Liver (tissue), 8 donors: ENCODE measurements at regions not wholly inside any gene's neighbourhood (a gene's known extent, or its start where the extent isn't known, plus 50 kb on each side); places are given as distances from the start of the nearest gene placed in this dataset.

Experiments used
- DNase-seq: peaks from one replicate; pipeline ENCODE4 v3.0.0-alpha.2; 2017; ENCODE audit warnings: low spot score
- H3K27ac ChIP-seq, 2 donors: one replicate each; pipeline ENCODE4 v1.7.0; 2013; ENCODE audit warnings: inconsistent platforms in 2 of 2, low read length in 2 of 2, control low read depth in 1 of 2, low read depth in 1 of 2, mild to moderate bottlenecking in 1 of 2
- H3K27me3 ChIP-seq, 4 donors: one replicate each; pipeline versions ENCODE4 v1.6.1 to v1.7.0; 2013; ENCODE audit warnings: low read length in 3 of 4, inconsistent platforms in 1 of 4, mild to moderate bottlenecking in 1 of 4, moderate library complexity in 1 of 4; ENCODE audit not compliant: control insufficient read depth in 4 of 4, insufficient read depth in 4 of 4
- H3K36me3 ChIP-seq, 4 donors: one replicate each; pipeline versions ENCODE4 v1.6.1 to v1.7.0; 2013; ENCODE audit warnings: low read length in 3 of 4, mild to moderate bottlenecking in 3 of 4, low read depth in 1 of 4, moderate library complexity in 1 of 4; ENCODE audit not compliant: control insufficient read depth in 4 of 4, insufficient read depth in 3 of 4
- H3K4me1 ChIP-seq, 4 donors: one replicate each; pipeline versions ENCODE4 v1.6.1 to v1.7.0; 2013; ENCODE audit warnings: low read length in 3 of 4, mild to moderate bottlenecking in 3 of 4, moderate library complexity in 1 of 4; ENCODE audit not compliant: control insufficient read depth in 4 of 4, insufficient read depth in 4 of 4
- H3K4me3 ChIP-seq, 3 donors: one replicate each; pipeline versions ENCODE4 v1.6.1 to v1.7.0; 2013; ENCODE audit warnings: low read length in 3 of 3, control low read depth in 1 of 3, low read depth in 1 of 3, mild to moderate bottlenecking in 1 of 3
- H3K9ac ChIP-seq, 2 donors: one replicate each; pipeline ENCODE4 v1.7.0; 2013; ENCODE audit warnings: low read length in 2 of 2, mild to moderate bottlenecking in 2 of 2, moderate library complexity in 2 of 2, control low read depth in 1 of 2, low read depth in 1 of 2
- H3K9me3 ChIP-seq, 4 donors: one replicate each; pipeline versions ENCODE4 v1.6.1 to v1.7.0; 2013; ENCODE audit warnings: low read length in 3 of 4; ENCODE audit not compliant: control insufficient read depth in 4 of 4
- EGR1 ChIP-seq, 2 donors: IDR thresholded peaks; 2 replicates each; pipeline ENCODE4 v1.6.1; 2016 to 2018; ENCODE audit warnings: antibody characterized with exemption in 2 of 2, low read depth in 2 of 2
- FOXA1 ChIP-seq: IDR thresholded peaks from 2 replicates; pipeline ENCODE4 v1.6.1; 2016; ENCODE audit warnings: antibody characterized with exemption
- FOXA2 ChIP-seq: IDR thresholded peaks from 2 replicates; pipeline ENCODE4 v1.6.1; 2016; ENCODE audit warnings: antibody characterized with exemption
- GABPA ChIP-seq, 2 donors: IDR thresholded peaks in 1 of 2; conservative IDR thresholded peaks in 1 of 2; 2 replicates each; pipeline ENCODE4 v1.6.1; 2016; ENCODE audit warnings: antibody characterized with exemption in 2 of 2, mild to moderate bottlenecking in 1 of 2, moderate library complexity in 1 of 2
- HNF4A ChIP-seq, 2 donors: conservative IDR thresholded peaks; 2 replicates each; pipeline ENCODE4 v1.6.1; 2016; ENCODE audit warnings: antibody characterized with exemption in 2 of 2, mild to moderate bottlenecking in 2 of 2
- HNF4G ChIP-seq: IDR thresholded peaks from 2 replicates; pipeline ENCODE4 v1.6.1; 2016; ENCODE audit warnings: antibody characterized with exemption
- JUND ChIP-seq, 2 donors: IDR thresholded peaks; 2 replicates each; pipeline ENCODE4 v1.6.1; 2016; ENCODE audit warnings: antibody characterized with exemption in 2 of 2
- MAX ChIP-seq: IDR thresholded peaks from 2 replicates; pipeline ENCODE4 v1.6.1; 2016; ENCODE audit warnings: antibody characterized with exemption
- NR2F2 ChIP-seq: IDR thresholded peaks from 2 replicates; pipeline ENCODE4 v1.6.1; 2016; ENCODE audit warnings: antibody characterized with exemption
- RAD21 ChIP-seq, 2 donors: IDR thresholded peaks; 2 replicates each; pipeline ENCODE4 v1.6.1; 2016; ENCODE audit warnings: antibody characterized with exemption in 2 of 2, mild to moderate bottlenecking in 2 of 2
- RXRA ChIP-seq, 2 donors: IDR thresholded peaks; 2 replicates each; pipeline ENCODE4 v1.6.1; 2017 to 2018; ENCODE audit warnings: antibody characterized with exemption in 2 of 2, mild to moderate bottlenecking in 1 of 2
- SP1 ChIP-seq: IDR thresholded peaks from 2 replicates; pipeline ENCODE4 v1.6.1; 2018; ENCODE audit warnings: antibody characterized with exemption, mild to moderate bottlenecking
- TAF1 ChIP-seq: conservative IDR thresholded peaks from 2 replicates; pipeline ENCODE4 v1.6.1; 2016; ENCODE audit warnings: antibody characterized with exemption, mild to moderate bottlenecking
- YY1 ChIP-seq: IDR thresholded peaks from 2 replicates; pipeline ENCODE4 v1.6.1; 2016; ENCODE audit warnings: antibody characterized with exemption, mild to moderate bottlenecking
- ZBTB33 ChIP-seq: IDR thresholded peaks from 2 replicates; pipeline ENCODE4 v1.6.1; 2016; ENCODE audit warnings: antibody characterized with exemption
- WGBS: extraction: QIAGEN DNeasy Blood & Tissue Kit; methylation state at CpG from one replicate; pipeline ENCODE4 v1.1.7; 2013; 5-methylcytosine and 5-hydroxymethylcytosine counted together
- TF ChIP-seq, protein P1 (sequence below): IDR thresholded peaks from 2 replicates; pipeline ENCODE4 v1.6.1; 2016; ENCODE audit warnings: antibody characterized with exemption
- TF ChIP-seq, protein P2 (sequence below): fragments of 150-350 bp; IDR thresholded peaks from 2 replicates; pipeline ENCODE4 v1.5.1; 2017; ENCODE audit warnings: improper control_type of control experiment, low read depth, low read length; ENCODE audit not compliant: missing input control
- TF ChIP-seq, protein P3 (sequence below): IDR thresholded peaks from 2 replicates; pipeline ENCODE4 v1.6.1; 2016; ENCODE audit warnings: antibody characterized with exemption, mild to moderate bottlenecking
- donor health status: healthy.
- donor health status: healthy.
- donor health status: healthy.
- donor health status: healthy.
- donor health status: healthy.

DNA sequence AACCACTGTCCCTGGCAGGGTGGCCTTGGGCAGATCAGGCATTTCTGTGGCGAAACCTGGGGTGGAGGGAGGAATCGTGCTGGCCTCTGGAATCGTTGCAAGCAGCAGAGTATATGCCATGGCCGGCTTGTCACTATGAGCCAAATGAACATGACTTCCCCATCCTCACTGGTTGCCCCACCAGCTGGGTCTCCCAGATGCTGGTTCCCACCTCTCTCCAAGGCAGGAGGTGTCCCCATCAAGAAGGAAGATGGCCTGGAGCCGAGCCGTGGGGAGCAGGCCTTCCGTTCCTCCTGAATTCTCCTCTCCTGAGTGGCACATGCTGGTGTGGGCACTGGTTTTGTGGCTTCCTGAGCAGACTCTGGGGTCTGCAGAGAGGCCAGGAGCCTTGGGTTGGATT, 60.2 kb upstream of the ACTRT2 start:
- Histone ChIP-seq H3K36me3 (no peaks in the 10 kb centered on the region), H3K9ac (no peak overlapping the region), H3K4me3 (no peak overlapping the region), H3K27me3 (no peaks in the 10 kb centered on the region), H3K9me3 (peaks cover 3 to 9% (median 5%) of the 10 kb centered on the region in 4 donors), H3K4me1 (no peaks in the 10 kb centered on the region), H3K27ac (no peak overlapping the region)
- no peak for DNase-seq
- 90% methylated on average over 7 of the region's 7 CpGs for WGBS
- TF ChIP-seq ZBTB33 = no peak
- TF ChIP-seq SP1 = no peak
- no peak for TF ChIP-seq EGR1 (IDR thresholded peaks at IDR 0.05; ENCODE audit: low read depth in 2 of 2)
- no peak for TF ChIP-seq GABPA (IDR thresholded peaks at IDR 0.05 in 1 of 2, conservative IDR thresholded peaks at IDR 0.05 in 1 of 2)
- TF ChIP-seq NR2F2 = no peak
- TF ChIP-seq, protein P1, sequence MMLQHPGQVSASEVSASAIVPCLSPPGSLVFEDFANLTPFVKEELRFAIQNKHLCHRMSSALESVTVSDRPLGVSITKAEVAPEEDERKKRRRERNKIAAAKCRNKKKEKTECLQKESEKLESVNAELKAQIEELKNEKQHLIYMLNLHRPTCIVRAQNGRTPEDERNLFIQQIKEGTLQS = no peak
- TF ChIP-seq YY1 = no peak
- no peak for TF ChIP-seq RXRA (IDR thresholded peaks at IDR 0.05)
- no peak for TF ChIP-seq FOXA1
- no peak for TF ChIP-seq MAX

- no peak for DNase-seq
- WGBS = 88% methylated on average over 14 of the region's 14 CpGs
- Histone ChIP-seq H3K4me3 (no peak overlapping the region), H3K27ac (no peak overlapping the region), H3K4me1 (no peaks in the 10 kb centered on the region), H3K9ac (no peak overlapping the region), H3K9me3 (peaks cover 3 to 9% (median 5%) of the 10 kb centered on the region in 4 donors), H3K27me3 (no peaks in the 10 kb centered on the region), H3K36me3 (no peaks in the 10 kb centered on the region)
- no peak for TF ChIP-seq HNF4A (conservative IDR thresholded peaks at IDR 0.05)
- TF ChIP-seq HNF4G = no peak
- no peak for TF ChIP-seq YY1
- TF ChIP-seq SP1 = no peak
- TF ChIP-seq ZBTB33 = no peak
- TF ChIP-seq FOXA1 = no peak
- TF ChIP-seq, protein P1 = no peak
- TF ChIP-seq FOXA2 = no peak
- TF ChIP-seq, protein P2, sequence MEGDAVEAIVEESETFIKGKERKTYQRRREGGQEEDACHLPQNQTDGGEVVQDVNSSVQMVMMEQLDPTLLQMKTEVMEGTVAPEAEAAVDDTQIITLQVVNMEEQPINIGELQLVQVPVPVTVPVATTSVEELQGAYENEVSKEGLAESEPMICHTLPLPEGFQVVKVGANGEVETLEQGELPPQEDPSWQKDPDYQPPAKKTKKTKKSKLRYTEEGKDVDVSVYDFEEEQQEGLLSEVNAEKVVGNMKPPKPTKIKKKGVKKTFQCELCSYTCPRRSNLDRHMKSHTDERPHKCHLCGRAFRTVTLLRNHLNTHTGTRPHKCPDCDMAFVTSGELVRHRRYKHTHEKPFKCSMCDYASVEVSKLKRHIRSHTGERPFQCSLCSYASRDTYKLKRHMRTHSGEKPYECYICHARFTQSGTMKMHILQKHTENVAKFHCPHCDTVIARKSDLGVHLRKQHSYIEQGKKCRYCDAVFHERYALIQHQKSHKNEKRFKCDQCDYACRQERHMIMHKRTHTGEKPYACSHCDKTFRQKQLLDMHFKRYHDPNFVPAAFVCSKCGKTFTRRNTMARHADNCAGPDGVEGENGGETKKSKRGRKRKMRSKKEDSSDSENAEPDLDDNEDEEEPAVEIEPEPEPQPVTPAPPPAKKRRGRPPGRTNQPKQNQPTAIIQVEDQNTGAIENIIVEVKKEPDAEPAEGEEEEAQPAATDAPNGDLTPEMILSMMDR = no peak
- no peak for TF ChIP-seq RXRA (IDR thresholded peaks at IDR 0.05)
- no peak for TF ChIP-seq EGR1 (IDR thresholded peaks at IDR 0.05; ENCODE audit: low read depth in 2 of 2)
- no peak for TF ChIP-seq NR2F2
- no peak for TF ChIP-seq MAX
- TF ChIP-seq, protein P3, sequence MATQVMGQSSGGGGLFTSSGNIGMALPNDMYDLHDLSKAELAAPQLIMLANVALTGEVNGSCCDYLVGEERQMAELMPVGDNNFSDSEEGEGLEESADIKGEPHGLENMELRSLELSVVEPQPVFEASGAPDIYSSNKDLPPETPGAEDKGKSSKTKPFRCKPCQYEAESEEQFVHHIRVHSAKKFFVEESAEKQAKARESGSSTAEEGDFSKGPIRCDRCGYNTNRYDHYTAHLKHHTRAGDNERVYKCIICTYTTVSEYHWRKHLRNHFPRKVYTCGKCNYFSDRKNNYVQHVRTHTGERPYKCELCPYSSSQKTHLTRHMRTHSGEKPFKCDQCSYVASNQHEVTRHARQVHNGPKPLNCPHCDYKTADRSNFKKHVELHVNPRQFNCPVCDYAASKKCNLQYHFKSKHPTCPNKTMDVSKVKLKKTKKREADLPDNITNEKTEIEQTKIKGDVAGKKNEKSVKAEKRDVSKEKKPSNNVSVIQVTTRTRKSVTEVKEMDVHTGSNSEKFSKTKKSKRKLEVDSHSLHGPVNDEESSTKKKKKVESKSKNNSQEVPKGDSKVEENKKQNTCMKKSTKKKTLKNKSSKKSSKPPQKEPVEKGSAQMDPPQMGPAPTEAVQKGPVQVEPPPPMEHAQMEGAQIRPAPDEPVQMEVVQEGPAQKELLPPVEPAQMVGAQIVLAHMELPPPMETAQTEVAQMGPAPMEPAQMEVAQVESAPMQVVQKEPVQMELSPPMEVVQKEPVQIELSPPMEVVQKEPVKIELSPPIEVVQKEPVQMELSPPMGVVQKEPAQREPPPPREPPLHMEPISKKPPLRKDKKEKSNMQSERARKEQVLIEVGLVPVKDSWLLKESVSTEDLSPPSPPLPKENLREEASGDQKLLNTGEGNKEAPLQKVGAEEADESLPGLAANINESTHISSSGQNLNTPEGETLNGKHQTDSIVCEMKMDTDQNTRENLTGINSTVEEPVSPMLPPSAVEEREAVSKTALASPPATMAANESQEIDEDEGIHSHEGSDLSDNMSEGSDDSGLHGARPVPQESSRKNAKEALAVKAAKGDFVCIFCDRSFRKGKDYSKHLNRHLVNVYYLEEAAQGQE = no peak
- no peak for TF ChIP-seq JUND (IDR thresholded peaks at IDR 0.05)
- TF ChIP-seq TAF1 = no peak
- no peak for TF ChIP-seq RAD21 (IDR thresholded peaks at IDR 0.05)
Measured at GRCh38 chr1:2961661-2962060, 59.6 kb upstream of the ACTRT2 start.
